GM18507 (cell line): ENCODE measurements at regions not wholly inside any gene's neighbourhood (a gene's known extent, or its start where the extent isn't known, plus 50 kb on each side); places are given as distances from the start of the nearest gene placed in this dataset.

Source experiments
- DNase-seq: peaks from one replicate; pipeline ENCODE4 v3.0.0; 2011; ENCODE audit warnings: low read depth; ENCODE audit not compliant: insufficient read length; ENCODE audit errors: extremely low spot score
- FAIRE-seq: peaks from 2 replicates; lab custom pipeline; 2011; peaks lifted over from hg19 to GRCh38; lab: Jason Lieb, UNC

GRCh38 chr11:32531528-32531927 lies 52.1 kb upstream of the EIF3M start:
- DNase-seq (no peak), FAIRE-seq (no peak)

GRCh38 chr11:32529994-32530588 lies 53.5 kb upstream of the EIF3M start:
- FAIRE-seq, result peak; percentile 94
- peak; percentile 49 for DNase-seq

- FAIRE-seq, result no peak
- no peak for DNase-seq
Measured at GRCh38 chr11:32527261-32528175, 56.1 kb upstream of the EIF3M start.

GRCh38 chr11:32526760-32527159 lies 56.9 kb upstream of the EIF3M start:
- FAIRE-seq (no peak), DNase-seq (no peak)

GRCh38 chr11:32511926-32512325 lies 71.7 kb upstream of the EIF3M start:
- no peak for FAIRE-seq
- DNase-seq, result no peak

- FAIRE-seq (no peak), DNase-seq (no peak)
Measured at GRCh38 chr11:32510039-32510438, 73.6 kb upstream of the EIF3M start.

- DNase-seq (no peak), FAIRE-seq (no peak)
Measured at GRCh38 chr11:32508780-32509179, 73.4 kb upstream of the WT1 start.

GRCh38 chr11:32500001-32500400 lies 64.7 kb upstream of the WT1 start:
- DNase-seq (no peak), FAIRE-seq (no peak)

- FAIRE-seq (no peak), DNase-seq (no peak)
Measured at GRCh38 chr11:32497951-32498350, 62.6 kb upstream of the WT1 start.

- no peak for FAIRE-seq
Measured at GRCh38 chr11:32494629-32495028, 59.3 kb upstream of the WT1 start.

GRCh38 chr11:32489464-32489863 lies 54.1 kb upstream of the WT1 start:
- FAIRE-seq (no peak), DNase-seq (no peak)

More at GRCh38 chr11:32494629-32495028, 59.3 kb upstream of the WT1 start:
- DNase-seq, result no peak

GRCh38 chr11:32487270-32487669 lies 51.9 kb upstream of the WT1 start:
- FAIRE-seq, result no peak
- DNase-seq, result no peak

- no peak for FAIRE-seq
- no peak for DNase-seq
Measured at GRCh38 chr11:32485733-32486132, 50.4 kb upstream of the WT1 start.
